CD4-positive, alpha-beta T cell (primary cell): ENCODE measurements at regions not wholly inside any gene's neighbourhood (a gene's known extent, or its start where the extent isn't known, plus 50 kb on each side); places are given as distances from the start of the nearest gene placed in this dataset.

Experiments
- ATAC-seq: fragments of 200-7000 bp; cut with Tn5 transposase; one replicate; pipeline ENCODE4 v1.10.0; 2022; ENCODE audit warnings: mild to moderate bottlenecking; ENCODE audit not compliant: poor library complexity
- CTCF ChIA-PET: fragments of 350-600 bp; sonication (Branson Sonifier 250); formaldehyde crosslinking; loops from one replicate; lab custom pipeline; 2021; ENCODE audit warnings: antibody characterized with exemption, inconsistent platforms; lab: Charles Lee
- POLR2A ChIA-PET: fragments of 350-600 bp; sonication (Branson Sonifier 250); formaldehyde crosslinking; loops from one replicate; lab custom pipeline; 2021; ENCODE audit warnings: antibody characterized with exemption, inconsistent platforms; lab: Charles Lee
- DNase-seq, 14 experiments: peaks; one replicate each; pipeline ENCODE4 v3.0.0-alpha.2; 2013 to 2020; ENCODE audit warnings: mixed read lengths in 2 of 14
- H3K27ac ChIP-seq, 2 donors: one replicate each; pipeline versions ENCODE4 v1.5.1 to v1.7.0; 2013; ENCODE audit warnings: low read length in 2 of 2, low read depth in 1 of 2, mild to moderate bottlenecking in 1 of 2
- H3K27me3 ChIP-seq, 2 experiments: 1 replicate in 1 of 2; 2 replicates in 1 of 2; pipeline versions ENCODE4 v1.6.1 to v1.7.0; 2013; ENCODE audit warnings: low read length in 2 of 2, control low read depth in 1 of 2, mild to moderate bottlenecking in 1 of 2, moderate library complexity in 1 of 2; ENCODE audit not compliant: insufficient read depth in 2 of 2, control insufficient read depth in 1 of 2
- H3K36me3 ChIP-seq: one replicate; pipeline ENCODE4 v1.6.1; 2013; ENCODE audit warnings: low read length, control low read depth; ENCODE audit not compliant: insufficient read depth
- H3K4me1 ChIP-seq: one replicate; pipeline ENCODE4 v1.6.1; 2013; ENCODE audit warnings: low read length, control low read depth; ENCODE audit not compliant: insufficient read depth
- H3K4me3 ChIP-seq: one replicate; pipeline ENCODE4 v1.5.1; 2013; ENCODE audit warnings: mild to moderate bottlenecking, low read length, moderate library complexity
- H3K9me3 ChIP-seq, 2 experiments: 1 replicate in 1 of 2; 2 replicates in 1 of 2; pipeline versions ENCODE4 v1.6.1 to v1.7.0; 2013; ENCODE audit warnings: low read length in 2 of 2, mild to moderate bottlenecking in 2 of 2, control low read depth in 1 of 2, moderate library complexity in 1 of 2; ENCODE audit not compliant: control insufficient read depth in 1 of 2, insufficient read depth in 1 of 2
- H3K27ac Mint-ChIP-seq: one replicate; pipeline ENCODE4 v1.8.0; 2020; ENCODE audit warnings: mixed read lengths
- H3K27me3 Mint-ChIP-seq: one replicate; pipeline ENCODE4 v1.8.0; 2021; ENCODE audit warnings: mixed read lengths
- H3K36me3 Mint-ChIP-seq: one replicate; pipeline ENCODE4 v1.8.0; 2021; ENCODE audit warnings: low read depth, mixed read lengths
- H3K4me1 Mint-ChIP-seq: one replicate; pipeline ENCODE4 v1.8.0; 2021; ENCODE audit warnings: low read depth, mixed read lengths
- H3K4me3 Mint-ChIP-seq: one replicate; pipeline ENCODE4 v1.8.0; 2020; ENCODE audit warnings: mild to moderate bottlenecking, mixed read lengths
- H3K9me3 Mint-ChIP-seq: one replicate; pipeline ENCODE4 v1.8.0; 2020; ENCODE audit warnings: mixed read lengths
- intact Hi-C, 2 experiments: fragments of 100-400 bp; cut with DNase I in 1 of 2; cut with micrococcal nuclease in 1 of 2; formaldehyde crosslinking; loops; one replicate each; pipeline versions ENCODE4 v1.15.1 to v1.9.0; 2023 to 2025; cut with DNase I, micrococcal nuclease
- TF ChIP-seq, protein P1 (sequence below): fragments of 200-600 bp; IDR thresholded peaks from one replicate; pipeline ENCODE4 v1.8.0; 2022; ENCODE audit warnings: antibody characterized with exemption, mild to moderate bottlenecking

DNA sequence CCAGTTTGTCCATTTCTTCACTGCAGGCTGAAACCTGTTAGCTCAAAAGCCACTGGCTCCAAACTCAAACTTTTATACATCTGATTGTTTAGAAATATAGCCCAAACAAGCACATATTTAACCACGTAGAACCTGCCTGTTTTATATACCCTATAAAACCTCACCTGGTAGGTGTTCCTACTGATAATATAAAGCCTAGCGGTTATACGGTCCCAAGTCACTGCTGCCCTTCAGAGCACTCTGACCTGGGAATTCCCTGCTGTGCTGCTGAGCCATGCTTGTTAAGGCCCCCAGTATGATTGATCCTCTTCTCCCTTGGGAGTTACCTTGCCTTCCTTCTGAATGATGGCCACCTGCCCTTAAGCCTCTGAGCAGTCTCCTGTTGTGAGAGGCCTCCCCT is 432.8 kb upstream of the LCORL start:
- H3K4me3 Mint-ChIP-seq: no peak overlapping the region
- H3K4me1 Mint-ChIP-seq: no peaks in the 10 kb centered on the region
- peaks cover 0 to 3% of the 10 kb centered on the region in 2 experiments for H3K9me3 ChIP-seq
- H3K27me3 Mint-ChIP-seq: no peaks in the 10 kb centered on the region
- ChIA-PET CTCF (no interaction called here), POLR2A (no interaction called here)
- ATAC-seq: no peak
- intact Hi-C loops: no loop called here
- H3K9me3 Mint-ChIP-seq: no peaks in the 10 kb centered on the region
- no peaks in the 10 kb centered on the region for H3K36me3 ChIP-seq
- no peaks in the 10 kb centered on the region for H3K36me3 Mint-ChIP-seq
- TF ChIP-seq, protein P1, sequence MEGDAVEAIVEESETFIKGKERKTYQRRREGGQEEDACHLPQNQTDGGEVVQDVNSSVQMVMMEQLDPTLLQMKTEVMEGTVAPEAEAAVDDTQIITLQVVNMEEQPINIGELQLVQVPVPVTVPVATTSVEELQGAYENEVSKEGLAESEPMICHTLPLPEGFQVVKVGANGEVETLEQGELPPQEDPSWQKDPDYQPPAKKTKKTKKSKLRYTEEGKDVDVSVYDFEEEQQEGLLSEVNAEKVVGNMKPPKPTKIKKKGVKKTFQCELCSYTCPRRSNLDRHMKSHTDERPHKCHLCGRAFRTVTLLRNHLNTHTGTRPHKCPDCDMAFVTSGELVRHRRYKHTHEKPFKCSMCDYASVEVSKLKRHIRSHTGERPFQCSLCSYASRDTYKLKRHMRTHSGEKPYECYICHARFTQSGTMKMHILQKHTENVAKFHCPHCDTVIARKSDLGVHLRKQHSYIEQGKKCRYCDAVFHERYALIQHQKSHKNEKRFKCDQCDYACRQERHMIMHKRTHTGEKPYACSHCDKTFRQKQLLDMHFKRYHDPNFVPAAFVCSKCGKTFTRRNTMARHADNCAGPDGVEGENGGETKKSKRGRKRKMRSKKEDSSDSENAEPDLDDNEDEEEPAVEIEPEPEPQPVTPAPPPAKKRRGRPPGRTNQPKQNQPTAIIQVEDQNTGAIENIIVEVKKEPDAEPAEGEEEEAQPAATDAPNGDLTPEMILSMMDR: no peak
- H3K27ac Mint-ChIP-seq: no peak overlapping the region
- no peak overlapping the region for H3K4me3 ChIP-seq
- no peaks in the 10 kb centered on the region for H3K4me1 ChIP-seq
- H3K27me3 ChIP-seq: no peaks in the 10 kb centered on the region
- H3K27ac ChIP-seq: no peak overlapping the region
- no peak for DNase-seq

DNA sequence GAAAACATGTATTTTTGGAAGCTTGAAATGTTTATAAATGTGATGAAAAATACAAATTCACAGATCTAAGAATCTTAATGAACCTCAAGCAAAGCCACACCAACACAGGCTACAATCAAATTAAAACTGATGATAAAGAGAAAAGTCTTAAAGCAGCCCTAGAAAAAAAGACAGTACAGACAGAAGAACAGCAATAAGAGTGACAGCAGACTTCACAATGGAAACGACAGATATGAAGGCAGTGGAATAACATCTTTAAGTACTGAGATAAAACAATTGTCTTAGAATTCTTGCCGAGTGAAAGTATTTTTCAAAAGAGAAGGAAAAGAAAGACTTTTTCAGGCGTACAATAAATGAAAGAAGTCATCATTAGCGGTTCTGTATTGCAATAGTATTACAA is 423.6 kb upstream of the LCORL start:
- H3K4me1 Mint-ChIP-seq: no peaks in the 10 kb centered on the region
- TF ChIP-seq, protein P1: no peak
- CTCF ChIA-PET: no interaction called here
- no peak for ATAC-seq
- no peaks in the 10 kb centered on the region for H3K27me3 ChIP-seq
- H3K27me3 Mint-ChIP-seq: no peaks in the 10 kb centered on the region
- POLR2A ChIA-PET: no interaction called here
- no peak for DNase-seq
- no peak overlapping the region for H3K27ac Mint-ChIP-seq
- H3K4me1 ChIP-seq: no peaks in the 10 kb centered on the region
- no peak overlapping the region for H3K4me3 ChIP-seq
- H3K4me3 Mint-ChIP-seq: no peak overlapping the region
- no peaks in the 10 kb centered on the region for H3K9me3 ChIP-seq
- no peaks in the 10 kb centered on the region for H3K36me3 Mint-ChIP-seq
- intact Hi-C loops: no loop called here
- H3K9me3 Mint-ChIP-seq: peaks cover 8% of the 10 kb centered on the region
- H3K27ac ChIP-seq: no peak overlapping the region
- no peaks in the 10 kb centered on the region for H3K36me3 ChIP-seq

DNA sequence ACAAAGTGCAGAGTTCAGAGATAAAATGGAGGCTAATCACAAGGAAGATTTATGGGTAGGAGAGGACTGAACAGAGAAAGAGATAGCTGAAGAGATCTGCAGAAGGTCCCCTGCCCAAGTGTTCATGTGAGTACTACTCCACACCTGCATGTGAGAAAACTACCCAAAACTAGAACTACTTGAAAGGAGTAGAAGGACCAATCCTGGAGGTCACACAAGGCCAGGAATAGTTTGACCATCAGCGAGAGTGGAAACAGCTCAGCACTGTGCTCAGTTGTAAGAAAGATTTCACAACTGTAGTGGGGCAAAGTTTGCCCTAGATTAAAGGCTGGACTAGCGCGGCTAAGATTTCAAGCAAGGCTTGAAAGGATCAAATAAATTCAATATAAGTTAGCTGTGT is 422.7 kb upstream of the LCORL start:
- no peaks in the 10 kb centered on the region for H3K4me1 ChIP-seq
- ChIA-PET CTCF (no interaction called here), POLR2A (no interaction called here)
- no peaks in the 10 kb centered on the region for H3K4me1 Mint-ChIP-seq
- intact Hi-C loops: no loop called here
- H3K36me3 ChIP-seq: no peaks in the 10 kb centered on the region
- DNase-seq (no peak), ATAC-seq (no peak)
- no peak overlapping the region for H3K4me3 ChIP-seq
- no peaks in the 10 kb centered on the region for H3K27me3 Mint-ChIP-seq
- no peaks in the 10 kb centered on the region for H3K9me3 ChIP-seq
- H3K36me3 Mint-ChIP-seq: no peaks in the 10 kb centered on the region
- no peak overlapping the region for H3K4me3 Mint-ChIP-seq
- H3K27ac ChIP-seq: no peak overlapping the region
- no peaks in the 10 kb centered on the region for H3K27me3 ChIP-seq
- no peak overlapping the region for H3K27ac Mint-ChIP-seq
- H3K9me3 Mint-ChIP-seq: peaks cover 8% of the 10 kb centered on the region
- TF ChIP-seq, protein P1: no peak
